H1 (cell line): ENCODE measurements at regions not wholly inside any gene's neighbourhood (a gene's known extent, or its start where the extent isn't known, plus 50 kb on each side); places are given as distances from the start of the nearest gene placed in this dataset.

Experiments used
- CTCF ChIA-PET: fragments of 300-600 bp; sonication (Branson Sonifier 250); formaldehyde crosslinking; loops from one replicate; lab custom pipeline; 2021; ENCODE audit not compliant: partially characterized antibody; lab: Charles Lee
- POLR2A ChIA-PET: fragments of 300-600 bp; sonication (Branson Sonifier 250); formaldehyde crosslinking; loops from one replicate; lab custom pipeline; 2021; ENCODE audit warnings: inconsistent platforms; ENCODE audit not compliant: partially characterized antibody; lab: Charles Lee
- DNase-seq, 2 experiments: peaks; one replicate each; pipeline versions ENCODE4 v3.0.0 to v3.0.0-alpha.2; 2010 to 2022; ENCODE audit warnings: low spot score in 2 of 2, low read depth in 1 of 2, mixed read lengths in 1 of 2
- FAIRE-seq: peaks from 2 replicates; lab custom pipeline; 2011; peaks lifted over from hg19 to GRCh38; lab: Jason Lieb, UNC
- H2AFZ ChIP-seq: 2 replicates; pipeline ENCODE4 v1.8.1; 2012; ENCODE audit warnings: low read length, inconsistent platforms
- H2AK5ac ChIP-seq: 2 replicates; pipeline ENCODE4 v1.6.1; 2013; ENCODE audit warnings: low read depth, low read length
- H2BK120ac ChIP-seq: replicated peaks from 2 replicates; pipeline ENCODE3; 2013; ENCODE audit warnings: low read depth, low read length, inconsistent platforms
- H2BK12ac ChIP-seq: 2 replicates; pipeline ENCODE4 v1.6.1; 2013; ENCODE audit warnings: low read depth, low read length
- H2BK15ac ChIP-seq: 2 replicates; pipeline ENCODE4 v1.6.1; 2013; ENCODE audit warnings: low read length
- H2BK20ac ChIP-seq: 2 replicates; pipeline ENCODE4 v1.6.1; 2013; ENCODE audit warnings: low read length
- H2BK5ac ChIP-seq: 2 replicates; pipeline ENCODE4 v1.6.1; 2013; ENCODE audit warnings: low read depth, low read length
- H3K14ac ChIP-seq: 2 replicates; pipeline ENCODE4 v1.6.1; 2013; ENCODE audit warnings: inconsistent platforms; ENCODE audit not compliant: insufficient read length
- H3K18ac ChIP-seq: 2 replicates; pipeline ENCODE4 v1.6.1; 2013; ENCODE audit warnings: low read length; ENCODE audit errors: extremely low read depth
- H3K23ac ChIP-seq: 2 replicates; pipeline ENCODE4 v1.6.1; 2013; ENCODE audit warnings: inconsistent platforms; ENCODE audit not compliant: insufficient read length
- H3K23me2 ChIP-seq: 2 replicates; pipeline ENCODE4 v1.6.1; 2013; ENCODE audit warnings: low read depth, low read length
- H3K27ac ChIP-seq: 2 replicates; pipeline ENCODE4 v1.6.1; 2011; ENCODE audit warnings: low read depth, low read length, inconsistent platforms
- H3K27me3 ChIP-seq, 4 experiments: replicated peaks in 1 of 4; 1 replicate in 1 of 4; 2 replicates in 3 of 4; pipeline versions ENCODE4 v1.6.1 to v1.8.1; 2011 to 2013; ENCODE audit warnings: low read length in 3 of 4, mild to moderate bottlenecking in 3 of 4, inconsistent platforms in 2 of 4, mixed read lengths in 2 of 4, moderate library complexity in 1 of 4; ENCODE audit not compliant: control insufficient read depth in 3 of 4, insufficient read depth in 3 of 4; ENCODE audit errors: extremely low read depth in 1 of 4
- H3K36me3 ChIP-seq, 4 experiments: 2 replicates each; pipeline versions ENCODE4 v1.6.1 to v1.8.1; 2011 to 2013; ENCODE audit warnings: mild to moderate bottlenecking in 4 of 4, low read length in 3 of 4, moderate library complexity in 2 of 4, control low read depth in 1 of 4, inconsistent platforms in 1 of 4; ENCODE audit not compliant: insufficient read depth in 4 of 4, control insufficient read depth in 2 of 4
- H3K4ac ChIP-seq: replicated peaks from 2 replicates; pipeline ENCODE3; 2013; ENCODE audit warnings: low read length, low read depth, mixed read lengths, inconsistent platforms; ENCODE audit not compliant: insufficient read length
- H3K4me1 ChIP-seq, 4 experiments: replicated peaks in 1 of 4; 1 replicate in 1 of 4; 2 replicates in 3 of 4; pipeline versions ENCODE4 v1.6.1 to v1.8.1; 2011 to 2013; ENCODE audit warnings: low read length in 3 of 4, inconsistent platforms in 2 of 4, mixed read lengths in 1 of 4; ENCODE audit not compliant: insufficient read depth in 4 of 4, control insufficient read depth in 3 of 4
- H3K4me2 ChIP-seq, 2 experiments: 2 replicates each; pipeline versions ENCODE4 v1.6.1 to v1.8.1; 2011 to 2013; ENCODE audit warnings: low read depth in 2 of 2, low read length in 2 of 2, control low read depth in 1 of 2, inconsistent platforms in 1 of 2, mild to moderate bottlenecking in 1 of 2; ENCODE audit not compliant: insufficient read depth in 1 of 2
- H3K4me3 ChIP-seq, 4 experiments: fragments of 200-600, 300-600 bp in 1 of 4; sonication (generic), shearing (Covaris generic), sonication (Bioruptor Twin) in 1 of 4; 2 replicates each; pipeline versions ENCODE4 v1.5.1 to v1.8.1; 2011 to 2016; ENCODE audit warnings: low read length in 4 of 4, low read depth in 3 of 4, control low read depth in 2 of 4, inconsistent platforms in 2 of 4, mild to moderate bottlenecking in 2 of 4, mixed read lengths in 1 of 4, moderate library complexity in 1 of 4; ENCODE audit not compliant: insufficient read depth in 2 of 4; ENCODE audit errors: extremely low read depth in 1 of 4
- H3K56ac ChIP-seq: replicated peaks from 2 replicates; pipeline ENCODE3; 2013; ENCODE audit warnings: low read depth, mild to moderate bottlenecking, mixed read lengths, low read length, inconsistent platforms; ENCODE audit not compliant: insufficient read length
- H3K79me1 ChIP-seq: 2 replicates; pipeline ENCODE4 v1.6.1; 2013; ENCODE audit warnings: low read depth, low read length, control low read depth
- H3K79me2 ChIP-seq, 2 experiments: 2 replicates each; pipeline versions ENCODE4 v1.6.1 to v1.8.1; 2012 to 2013; ENCODE audit warnings: low read length in 2 of 2, mild to moderate bottlenecking in 2 of 2, inconsistent platforms in 1 of 2; ENCODE audit not compliant: insufficient read depth in 2 of 2, control insufficient read depth in 1 of 2
- H3K9ac ChIP-seq, 4 experiments: replicated peaks in 1 of 4; 1 replicate in 1 of 4; 2 replicates in 3 of 4; pipeline versions ENCODE4 v1.6.1 to v1.8.1; 2011 to 2013; ENCODE audit warnings: low read depth in 3 of 4, low read length in 3 of 4, control low read depth in 2 of 4, mild to moderate bottlenecking in 2 of 4, moderate library complexity in 2 of 4, inconsistent platforms in 1 of 4; ENCODE audit errors: extremely low read depth in 1 of 4
- H3K9me3 ChIP-seq, 2 experiments: 2 replicates each; pipeline versions ENCODE4 v1.6.1 to v1.8.1; 2012 to 2013; ENCODE audit warnings: mild to moderate bottlenecking in 2 of 2, moderate library complexity in 2 of 2, control low read depth in 1 of 2, inconsistent platforms in 1 of 2, low read depth in 1 of 2, low read length in 1 of 2, mixed read lengths in 1 of 2; ENCODE audit not compliant: insufficient read depth in 2 of 2
- H4K20me1 ChIP-seq, 2 experiments: replicated peaks in 1 of 2; 2 replicates each; pipeline versions ENCODE3 to v1.8.1; 2011 to 2013; ENCODE audit warnings: inconsistent platforms in 2 of 2, low read length in 2 of 2, mild to moderate bottlenecking in 1 of 2; ENCODE audit not compliant: insufficient read depth in 2 of 2, control insufficient read depth in 1 of 2
- H4K5ac ChIP-seq: 2 replicates; pipeline ENCODE4 v1.6.1; 2013; ENCODE audit warnings: low read length, low read depth, mixed read lengths, inconsistent platforms; ENCODE audit not compliant: insufficient read length
- H4K8ac ChIP-seq: 2 replicates; pipeline ENCODE4 v1.8.0; 2013; ENCODE audit warnings: mild to moderate bottlenecking, moderate library complexity, low read length, inconsistent platforms; ENCODE audit not compliant: insufficient read depth; ENCODE audit errors: extremely low read depth
- H4K91ac ChIP-seq: replicated peaks from 2 replicates; pipeline ENCODE3; 2013; ENCODE audit warnings: low read length, mixed read lengths, inconsistent platforms; ENCODE audit not compliant: insufficient read length
- POLR2A ChIP-seq, 2 experiments: IDR thresholded peaks; 1 replicate in 1 of 2; 2 replicates in 1 of 2; pipeline ENCODE4 v1.6.1; 2011; ENCODE audit warnings: low read depth in 2 of 2, low read length in 2 of 2, mild to moderate bottlenecking in 2 of 2; ENCODE audit errors: control extremely low read depth in 1 of 2
- WGBS, 2 experiments: shearing (Covaris generic) in 1 of 2; methylation state at CpG; one replicate each; pipeline versions ENCODE4 v1.1.6 to v1.1.7; 2013 to 2015; ENCODE audit warnings: low lambda C conversion rate in 2 of 2, mixed read lengths in 2 of 2, inconsistent platforms in 1 of 2, low coverage in 1 of 2, missing lambda C conversion rate in 1 of 2; ENCODE audit not compliant: insufficient replicate concordance in 2 of 2, insufficient coverage in 1 of 2, insufficient read length in 1 of 2; ENCODE audit errors: extremely low coverage in 1 of 2, missing lambda C conversion rate in 1 of 2; 5-methylcytosine and 5-hydroxymethylcytosine counted together
- TF ChIP-seq, protein P1 (sequence below), 3 experiments: IDR thresholded peaks; 1 replicate in 2 of 3; 2 replicates in 1 of 3; pipeline versions ENCODE4 v1.5.1 to v1.6.1; 2011; ENCODE audit warnings: low read length in 3 of 3, mild to moderate bottlenecking in 3 of 3, inconsistent platforms in 2 of 3, low read depth in 1 of 3, moderate library complexity in 1 of 3; ENCODE audit not compliant: insufficient read depth in 1 of 3; ENCODE audit errors: control extremely low read depth in 1 of 3

DNA sequence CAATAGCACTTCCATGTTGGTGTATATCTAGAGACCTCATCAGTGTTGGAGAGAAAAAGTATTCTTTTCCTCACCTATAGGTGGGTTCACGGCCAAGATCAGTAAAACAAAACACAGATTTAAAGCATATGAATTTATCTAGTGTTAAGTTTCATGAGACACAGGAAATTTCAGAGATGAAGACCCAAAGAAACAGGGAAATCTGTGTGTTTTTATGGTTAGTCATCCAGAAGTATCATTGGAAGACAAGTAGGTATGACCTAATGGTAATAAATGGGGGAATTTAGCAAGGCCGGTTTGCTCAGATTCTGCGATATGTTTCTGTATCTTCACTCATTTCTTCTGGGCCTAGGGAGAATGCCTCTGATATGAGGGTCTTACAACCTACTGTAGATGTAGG, 419.6 kb upstream of the MARCKS start:
- POLR2A ChIA-PET, result interaction anchor here (1.1 kb wide), 1 partner anchor 10 kb away, joined by 3 read pairs; no protein-coding TSS in a partner anchor
- Histone ChIP-seq H3K23me2 (no peaks in the 10 kb centered on the region), H3K14ac (no peak overlapping the region), H2AK5ac (no peak overlapping the region), H3K23ac (no peak overlapping the region), H2BK5ac (no peak overlapping the region), H4K20me1 (no peaks in the 10 kb centered on the region), H2BK12ac (no peak overlapping the region), H4K91ac (no peak overlapping the region), H3K9me3 (no peaks in the 10 kb centered on the region; a peak in 1 of 4 replicates), H3K4me2 (no peak overlapping the region), H2BK20ac (no peak overlapping the region), H3K4me3 (no peak overlapping the region), H3K79me2 (no peaks in the 10 kb centered on the region), H4K8ac (no peak overlapping the region), H3K18ac (no peak overlapping the region), H2BK120ac (no peak overlapping the region), H3K27me3 (no peaks in the 10 kb centered on the region), H3K9ac (no peak overlapping the region), H3K27ac (no peak overlapping the region), H2BK15ac (no peak overlapping the region), H3K4me1 (no peaks in the 10 kb centered on the region), H3K56ac (no peak overlapping the region), H3K36me3 (no peaks in the 10 kb centered on the region; a peak in 1 of 8 replicates), H2AFZ (no peak overlapping the region), H4K5ac (no peak overlapping the region), H3K79me1 (no peaks in the 10 kb centered on the region), H3K4ac (no peak overlapping the region)
- TF ChIP-seq, protein P1, sequence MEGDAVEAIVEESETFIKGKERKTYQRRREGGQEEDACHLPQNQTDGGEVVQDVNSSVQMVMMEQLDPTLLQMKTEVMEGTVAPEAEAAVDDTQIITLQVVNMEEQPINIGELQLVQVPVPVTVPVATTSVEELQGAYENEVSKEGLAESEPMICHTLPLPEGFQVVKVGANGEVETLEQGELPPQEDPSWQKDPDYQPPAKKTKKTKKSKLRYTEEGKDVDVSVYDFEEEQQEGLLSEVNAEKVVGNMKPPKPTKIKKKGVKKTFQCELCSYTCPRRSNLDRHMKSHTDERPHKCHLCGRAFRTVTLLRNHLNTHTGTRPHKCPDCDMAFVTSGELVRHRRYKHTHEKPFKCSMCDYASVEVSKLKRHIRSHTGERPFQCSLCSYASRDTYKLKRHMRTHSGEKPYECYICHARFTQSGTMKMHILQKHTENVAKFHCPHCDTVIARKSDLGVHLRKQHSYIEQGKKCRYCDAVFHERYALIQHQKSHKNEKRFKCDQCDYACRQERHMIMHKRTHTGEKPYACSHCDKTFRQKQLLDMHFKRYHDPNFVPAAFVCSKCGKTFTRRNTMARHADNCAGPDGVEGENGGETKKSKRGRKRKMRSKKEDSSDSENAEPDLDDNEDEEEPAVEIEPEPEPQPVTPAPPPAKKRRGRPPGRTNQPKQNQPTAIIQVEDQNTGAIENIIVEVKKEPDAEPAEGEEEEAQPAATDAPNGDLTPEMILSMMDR (IDR thresholded peaks at IDR 0.05; ENCODE audit: control extremely low read depth in 1 of 3, insufficient read depth in 1 of 3, low read depth in 1 of 3, low read length in 3 of 3), result peak in 1 of 3 experiments; percentile 6; a peak in 1 of 4 replicates
- no peak for TF ChIP-seq POLR2A (IDR thresholded peaks at IDR 0.05; ENCODE audit: control extremely low read depth in 1 of 2, low read depth in 2 of 2, low read length in 2 of 2)
- DNase-seq (no peak), FAIRE-seq (no peak)
- CTCF ChIA-PET, result interaction anchor here (0.7 kb wide), 1 partner anchor 13 kb away, joined by 3 read pairs; no protein-coding TSS in a partner anchor
- 75% methylated on average over 3 of the region's 3 CpGs; no CpG with 5 or more reads in 1 of the 2 experiments for WGBS, 2 experiments
